Ovary (tissue), 7 donors: ENCODE measurements at regions not wholly inside any gene's neighbourhood (a gene's known extent, or its start where the extent isn't known, plus 50 kb on each side); places are given as distances from the start of the nearest gene placed in this dataset.
"Not testable (repeated sequence)": the region's sequence is repeated elsewhere in the genome, so short reads cannot be mapped to it uniquely, and the experiment has no call there.

Experiments
- DNase-seq, 5 donors: peaks; one replicate each; pipeline ENCODE4 v3.0.0-alpha.2; 2019 to 2020
- H3K27ac ChIP-seq, 2 donors: fragments of 200-600 bp; one replicate each; pipeline versions ENCODE4 v1.5.1 to v1.8.0; 2019 to 2022
- H3K27me3 ChIP-seq: fragments of 200-600 bp; one replicate; pipeline ENCODE4 v1.8.0; 2022
- H3K36me3 ChIP-seq: fragments of 200-600 bp; sonication (generic); one replicate; pipeline ENCODE4 v1.5.1; 2019
- H3K4me1 ChIP-seq: one replicate; pipeline ENCODE4 v1.8.1; 2013; ENCODE audit warnings: mild to moderate bottlenecking, moderate library complexity; ENCODE audit not compliant: insufficient read depth
- H3K4me3 ChIP-seq: fragments of 200-600 bp; sonication (generic); one replicate; pipeline ENCODE4 v1.5.1; 2017
- H3K9me3 ChIP-seq, 2 donors: fragments of 200-600 bp in 1 of 2; sonication (generic) in 1 of 2; one replicate each; pipeline versions ENCODE4 v1.5.1 to v1.8.1; 2013 to 2019; ENCODE audit warnings: mild to moderate bottlenecking in 1 of 2, moderate library complexity in 1 of 2
- CTCF ChIP-seq, 3 donors: fragments of 450-650 bp in 2 of 3; fragments of 200-600 bp in 1 of 3; IDR thresholded peaks; one replicate each; pipeline versions ENCODE4 v1.5.1 to v1.8.0; 2016 to 2022; ENCODE audit warnings: antibody characterized with exemption in 3 of 3, mild to moderate bottlenecking in 1 of 3
- EP300 ChIP-seq: sonication (generic); formaldehyde crosslinking; IDR thresholded peaks from one replicate; pipeline ENCODE4 v1.6.1; 2017; ENCODE audit warnings: antibody characterized with exemption
- POLR2A ChIP-seq: fragments of 450-650 bp; IDR thresholded peaks from one replicate; pipeline ENCODE4 v1.6.1; 2017; ENCODE audit warnings: antibody characterized with exemption, mild to moderate bottlenecking, moderate library complexity
- WGBS, 3 donors: extraction: QIAGEN DNeasy Blood & Tissue Kit in 1 of 3; methylation state at CpG; one replicate each; pipeline versions ENCODE4 v1.1.5 to v1.1.7; 2013 to 2017; 5-methylcytosine and 5-hydroxymethylcytosine counted together
- intact Hi-C, 4 donors: fragments of 100-400 bp; cut with DNase I; formaldehyde crosslinking; loops; one replicate each; pipeline versions ENCODE4 v1.11.0 to v1.15.1; 2022 to 2023
- donor health status: DM: no; HTN: no; CAD: no; lungs with moderate emphysema.
- donor health status: DM: no; HTN: no; CAD: no.
- donor health status: Bipolar disorder and iron deficiency.
- donor health status: DM: no; HTN: no; CAD: no.
- donor health status: DM: yes; HTN: yes; CAD: no.

- TF ChIP-seq EP300, result no peak
- TF ChIP-seq CTCF (IDR thresholded peaks at IDR 0.05), result no peak
- no peak for TF ChIP-seq POLR2A
- H3K27me3 ChIP-seq, result no peaks in the 10 kb centered on the region
- H3K9me3 ChIP-seq, result no peaks in the 10 kb centered on the region
- H3K4me1 ChIP-seq, result no peaks in the 10 kb centered on the region
- no peak overlapping the region for H3K4me3 ChIP-seq
- 64 to 73% (median 72%) methylated on average over 5 of the region's 5 CpGs for WGBS, 3 donors
- H3K36me3 ChIP-seq, result no peaks in the 10 kb centered on the region
- no peak for DNase-seq
- H3K27ac ChIP-seq, result no peak overlapping the region
- intact Hi-C loops, result no loop called here
Measured at GRCh38 chr13:34176633-34177032, 358.7 kb downstream of the RFC3 start.

- no peaks in the 10 kb centered on the region for H3K36me3 ChIP-seq
- H3K27ac ChIP-seq, result no peak overlapping the region
- no peak for DNase-seq
- H3K27me3 ChIP-seq, result no peaks in the 10 kb centered on the region
- H3K4me3 ChIP-seq, result no peak overlapping the region
- no peaks in the 10 kb centered on the region for H3K4me1 ChIP-seq
- intact Hi-C loops, result no loop called here
- no peaks in the 10 kb centered on the region for H3K9me3 ChIP-seq
- TF ChIP-seq EP300 (no peak), POLR2A (no peak), CTCF (IDR thresholded peaks at IDR 0.05) (no peak)
- WGBS, 3 donors, result 15 to 20% (median 20%) methylated on average over 1 of the region's 1 CpG
Measured at GRCh38 chr13:34179481-34179880, 361.5 kb downstream of the RFC3 start.

- Histone ChIP-seq H3K9me3 (no peaks in the 10 kb centered on the region), H3K27me3 (no peaks in the 10 kb centered on the region), H3K36me3 (no peaks in the 10 kb centered on the region), H3K4me3 (no peak overlapping the region), H3K27ac (no peak overlapping the region), H3K4me1 (no peaks in the 10 kb centered on the region)
- TF ChIP-seq CTCF (IDR thresholded peaks at IDR 0.05), result no peak
- TF ChIP-seq EP300, result no peak
- no peak for TF ChIP-seq POLR2A
- no peak for DNase-seq
- intact Hi-C loops, result no loop called here
- 87 to 92% (median 90%) methylated on average over 2 of the region's 2 CpGs for WGBS, 3 donors
Measured at GRCh38 chr13:34179927-34180326, 362.0 kb downstream of the RFC3 start.

GRCh38 chr13:34181256-34181655, 363.3 kb downstream of the RFC3 start:
- H3K4me1 ChIP-seq, H3K9me3 ChIP-seq, H3K36me3 ChIP-seq, intact Hi-C loops, H3K27me3 ChIP-seq, H3K4me3 ChIP-seq, H3K27ac ChIP-seq, DNase-seq: not testable (repeated sequence)
- 95 to 97% (median 96%) methylated on average over 14 to 16 of the region's 16 CpGs for WGBS, 3 donors

- Histone ChIP-seq H3K9me3 (no peaks in the 10 kb centered on the region), H3K27me3 (no peaks in the 10 kb centered on the region), H3K4me1 (no peaks in the 10 kb centered on the region), H3K27ac (no peak overlapping the region), H3K36me3 (no peaks in the 10 kb centered on the region), H3K4me3 (no peak overlapping the region)
- intact Hi-C loops, result no loop called here
- DNase-seq, result no peak
- 82 to 94% (median 84%) methylated on average over 2 of the region's 2 CpGs for WGBS, 3 donors
- TF ChIP-seq EP300 (no peak), CTCF (IDR thresholded peaks at IDR 0.05) (no peak), POLR2A (no peak)
Measured at GRCh38 chr13:34189946-34190345, 372.0 kb downstream of the RFC3 start.
